ENCODE measurements at regions not wholly inside any gene's neighbourhood (a gene's known extent, or its start where the extent isn't known, plus 50 kb on each side); places are given as distances from the start of the nearest gene placed in this dataset.
"Not testable (repeated sequence)": the region's sequence is repeated elsewhere in the genome, so short reads cannot be mapped to it uniquely, and the experiment has no call there.

- no peak for DNase-seq
These were observed 156.9 kb downstream of the LAT start for GRCh38 chr16:29141586-29142324.

GRCh38 chr16:29141121-29141520, 156.3 kb downstream of the LAT start:
- not testable (repeated sequence) for DNase-seq

DNA sequence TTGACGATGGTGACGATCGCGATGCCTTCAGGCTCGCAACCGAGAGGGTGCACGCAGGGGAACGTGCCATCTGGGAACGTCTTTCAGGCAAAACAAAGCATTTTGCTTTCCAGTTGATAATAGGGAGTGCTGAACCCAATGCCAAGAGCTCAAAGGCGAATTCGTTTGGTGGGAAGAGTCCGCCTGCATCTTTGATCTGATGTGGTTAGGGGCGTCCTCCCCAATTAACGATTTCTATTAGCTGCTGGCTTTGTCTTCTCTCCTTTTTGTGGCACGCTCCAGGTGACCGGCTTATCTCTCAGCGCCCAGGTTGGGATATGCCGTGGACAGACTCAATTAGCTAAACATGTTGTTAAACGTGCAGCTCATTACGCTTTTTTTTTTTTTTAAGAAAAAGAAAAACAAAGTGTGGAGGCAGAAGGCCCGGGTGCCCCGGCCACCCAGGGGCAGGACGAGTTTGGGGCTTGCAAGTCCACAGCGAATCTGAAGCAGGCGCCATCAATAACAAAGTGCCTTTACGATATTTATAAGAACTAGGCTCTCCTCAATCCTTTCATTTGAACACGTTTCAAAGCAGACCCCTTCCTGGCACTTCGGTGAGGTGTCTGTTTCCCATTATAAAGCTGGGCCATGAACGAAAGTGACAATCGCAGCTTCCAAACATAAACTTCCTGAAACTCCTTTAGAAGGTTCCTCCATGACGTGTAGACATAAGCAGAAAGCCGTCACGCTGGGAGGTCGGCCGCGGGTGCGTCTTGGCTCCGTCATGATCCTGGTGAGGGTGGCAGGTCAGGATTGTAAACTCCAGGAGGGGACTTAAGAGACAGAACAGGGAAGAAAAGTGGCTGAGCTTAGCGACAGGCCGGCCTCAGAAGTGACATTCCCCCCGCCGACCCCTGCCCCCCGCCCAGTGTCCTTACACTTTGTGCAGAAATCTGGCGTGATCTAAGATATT, 155.3 kb downstream of the LAT start:
- not testable (repeated sequence) for DNase-seq

- no peak for DNase-seq
These were observed 154.5 kb downstream of the LAT start for GRCh38 chr16:29139261-29139802.

- DNase-seq = not testable (repeated sequence)
These were observed 153.8 kb downstream of the LAT start for GRCh38 chr16:29138698-29139097.

DNA sequence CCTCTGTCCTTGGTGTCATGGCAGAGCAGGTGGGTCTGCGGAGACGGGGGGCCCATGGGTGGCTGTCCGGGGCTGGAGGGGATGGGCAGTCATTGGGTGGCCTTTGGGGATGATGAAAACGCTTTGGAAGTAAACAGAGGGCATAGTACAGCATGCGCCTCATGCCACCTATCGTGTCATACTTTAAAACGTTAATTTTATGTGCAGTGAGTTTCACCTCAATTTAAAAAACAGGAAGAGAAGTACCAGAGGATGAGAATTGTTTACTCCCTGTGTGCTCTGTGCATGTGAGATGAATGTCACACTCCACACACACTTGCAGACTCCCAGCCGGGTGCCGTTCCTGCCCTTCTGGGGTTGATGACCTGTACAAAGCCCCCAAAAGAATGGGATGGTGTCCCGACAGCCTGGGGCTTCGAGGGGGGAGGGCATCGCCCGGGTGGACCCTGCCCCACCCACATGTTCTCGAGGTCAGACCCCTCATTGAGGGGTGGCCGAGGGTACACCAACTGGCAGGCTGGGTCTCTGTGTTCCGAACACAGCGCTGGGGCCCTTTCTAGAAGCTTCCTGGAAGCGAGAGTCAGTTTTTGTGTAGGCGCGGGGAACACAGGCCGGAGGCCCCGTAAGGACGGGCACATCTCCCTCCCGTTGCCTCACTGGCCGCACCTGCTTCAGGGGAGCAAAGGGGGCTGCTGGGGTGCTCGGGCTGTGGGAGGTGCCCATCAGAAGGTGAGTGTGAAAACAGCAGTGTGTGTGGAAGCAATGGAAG, 153.2 kb downstream of the LAT start:
- DNase-seq = not testable (repeated sequence)

GRCh38 chr16:29137461-29137860, 152.6 kb downstream of the LAT start:
- DNase-seq = not testable (repeated sequence)

- DNase-seq = not testable (repeated sequence)
These were observed 152.1 kb downstream of the LAT start for GRCh38 chr16:29136916-29137315.

DNA sequence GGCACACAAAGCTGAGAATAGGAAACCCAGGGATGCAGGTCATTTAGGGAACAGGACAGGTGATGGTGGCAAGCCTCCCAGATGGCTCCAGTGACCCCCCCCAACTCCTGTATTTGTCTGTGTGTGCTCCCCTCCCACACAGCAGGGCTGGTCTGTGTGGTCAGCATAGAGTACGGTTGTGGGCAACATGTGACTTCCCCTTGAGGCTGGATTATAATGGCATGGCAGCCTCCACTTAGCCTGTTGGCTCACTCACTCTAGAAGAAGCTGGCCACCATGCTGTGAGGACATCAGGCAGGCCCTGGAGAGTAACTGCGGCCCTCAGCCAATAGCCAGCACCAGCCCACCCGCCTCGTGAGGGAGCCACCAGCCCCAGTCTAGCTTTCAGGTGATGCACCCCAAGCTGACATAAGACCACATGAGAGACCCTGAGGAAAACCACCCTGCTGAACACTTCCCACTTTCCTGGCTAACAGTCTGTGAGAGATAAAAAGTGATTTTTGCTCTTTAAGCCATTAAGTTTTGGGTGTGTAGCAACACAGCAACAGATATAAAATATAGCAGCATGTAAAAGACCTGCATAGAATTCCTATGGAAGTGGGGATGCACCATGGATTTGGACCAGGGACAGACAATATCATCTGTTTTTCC, 151.3 kb downstream of the LAT start:
- DNase-seq = not testable (repeated sequence)

- DNase-seq = not testable (repeated sequence)
These were observed 150.2 kb downstream of the LAT start for GRCh38 chr16:29135098-29135497.

- not testable (repeated sequence) for DNase-seq
These were observed 149.0 kb downstream of the LAT start for GRCh38 chr16:29133681-29134430.

GRCh38 chr16:29132869-29133268, 148.0 kb downstream of the LAT start:
- DNase-seq = not testable (repeated sequence)

GRCh38 chr16:29132444-29132843, 147.6 kb downstream of the LAT start:
- DNase-seq = not testable (repeated sequence)

DNA sequence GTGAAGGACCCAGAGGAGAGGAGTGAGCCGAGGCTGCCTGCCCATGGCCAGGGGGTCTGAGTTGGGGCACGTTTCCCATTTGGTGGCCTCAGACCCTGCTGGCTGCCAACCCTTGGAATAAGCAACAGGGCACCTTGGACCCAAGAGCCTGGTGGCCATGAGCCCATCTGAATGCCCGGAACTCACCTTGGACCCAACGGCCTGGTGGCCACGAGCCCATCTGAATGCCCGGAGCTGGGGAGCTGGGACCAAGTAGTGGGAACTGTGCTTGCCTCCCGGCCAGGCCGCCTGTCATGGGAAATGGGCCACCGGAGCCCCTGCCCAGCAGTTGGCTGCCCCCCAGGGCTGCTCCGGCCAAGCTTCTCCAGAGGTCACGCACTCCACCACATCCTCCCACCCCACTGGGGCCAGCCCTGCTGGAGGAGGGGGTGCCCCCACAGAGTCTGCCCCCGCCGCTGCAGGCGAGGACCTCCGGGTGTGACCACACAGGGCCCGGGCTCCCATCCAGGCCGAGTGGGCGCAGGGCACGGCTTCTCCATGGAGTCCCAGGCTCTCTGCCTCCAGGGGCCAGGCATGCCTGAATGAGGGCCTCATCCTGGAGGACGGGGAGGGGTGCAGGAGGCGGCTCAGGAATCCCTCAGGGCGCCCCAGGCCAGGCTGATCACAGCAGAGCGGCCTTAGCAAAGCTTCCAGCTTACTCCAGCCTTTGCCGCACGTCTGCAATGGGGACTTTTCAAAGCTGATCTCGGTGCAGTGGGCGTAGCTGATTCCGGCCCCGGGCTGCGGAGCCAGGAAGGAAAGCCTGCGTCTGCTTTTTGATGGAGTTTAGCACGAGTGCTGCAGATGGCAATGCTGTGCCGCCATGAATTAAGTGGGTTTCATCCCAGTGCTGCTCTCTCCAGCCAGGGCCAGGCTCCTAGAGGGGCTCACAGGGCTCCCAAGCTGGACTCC, 146.3 kb downstream of the LAT start:
- DNase-seq = not testable (repeated sequence)

DNA sequence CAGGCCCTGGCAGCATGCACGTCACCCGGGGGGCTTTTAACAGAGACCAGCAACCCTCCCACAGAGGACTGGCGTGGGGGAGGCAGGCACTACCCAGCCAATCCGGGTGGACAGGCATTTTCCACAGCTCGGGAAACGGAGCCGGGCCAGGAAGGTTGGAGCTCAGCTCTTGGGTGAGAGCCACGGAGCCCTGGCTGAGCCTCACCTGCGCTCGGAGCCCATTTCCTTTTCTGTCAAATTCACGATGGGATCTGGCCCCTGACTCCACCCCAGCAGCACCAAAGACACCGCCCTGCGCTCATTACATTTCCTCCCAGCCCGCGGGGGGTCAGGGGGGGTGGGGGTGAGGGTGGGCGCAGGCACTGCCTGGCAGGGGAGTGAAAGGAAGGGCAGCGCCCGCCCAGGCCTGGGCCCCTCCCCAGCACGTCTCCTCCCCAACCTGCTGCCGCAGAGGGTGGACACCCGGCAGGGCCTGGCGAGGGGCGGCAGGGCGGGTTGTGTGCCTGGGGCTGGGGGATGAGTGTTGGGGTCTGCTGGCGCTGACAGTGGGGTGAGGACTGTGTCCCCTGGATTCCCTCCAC, 145.4 kb downstream of the LAT start:
- not testable (repeated sequence) for DNase-seq

GRCh38 chr16:29129458-29130038, 144.7 kb downstream of the LAT start:
- DNase-seq = not testable (repeated sequence)

DNA sequence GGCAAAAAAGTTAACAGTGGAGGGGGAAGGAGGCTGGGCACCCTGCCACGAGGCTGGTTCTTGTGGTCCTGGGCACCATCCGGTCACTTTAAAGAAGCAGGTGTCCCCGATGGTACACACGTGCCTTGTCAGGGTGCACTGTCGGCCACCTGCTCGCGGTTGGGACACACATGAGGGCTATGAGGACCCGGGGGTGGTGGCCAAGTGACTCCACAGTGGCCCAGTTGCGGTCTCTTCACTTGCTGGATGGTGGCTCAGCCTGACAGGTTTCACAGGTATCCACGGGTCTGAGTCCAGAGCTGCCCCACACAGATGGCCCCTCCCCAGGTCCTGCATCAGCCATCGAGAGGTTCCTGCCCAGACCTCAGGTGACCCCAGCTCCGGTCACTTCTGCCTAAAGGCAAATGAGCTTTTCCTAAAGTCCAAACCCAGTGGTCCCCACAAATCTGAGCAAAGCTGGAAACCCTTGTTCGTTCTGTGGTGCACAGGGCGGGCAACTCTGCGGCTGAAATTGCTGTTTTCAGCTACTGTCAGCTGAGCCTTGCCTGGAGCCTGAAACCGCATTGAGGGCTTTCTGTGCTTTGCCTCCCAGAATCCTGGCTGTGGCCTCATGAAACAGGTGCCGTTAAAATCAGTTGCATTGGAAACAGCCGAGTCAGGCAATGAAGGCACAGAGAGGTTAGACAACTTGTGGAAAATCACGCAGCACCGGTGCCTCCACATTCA, 144.0 kb downstream of the LAT start:
- DNase-seq = not testable (repeated sequence)

DNA sequence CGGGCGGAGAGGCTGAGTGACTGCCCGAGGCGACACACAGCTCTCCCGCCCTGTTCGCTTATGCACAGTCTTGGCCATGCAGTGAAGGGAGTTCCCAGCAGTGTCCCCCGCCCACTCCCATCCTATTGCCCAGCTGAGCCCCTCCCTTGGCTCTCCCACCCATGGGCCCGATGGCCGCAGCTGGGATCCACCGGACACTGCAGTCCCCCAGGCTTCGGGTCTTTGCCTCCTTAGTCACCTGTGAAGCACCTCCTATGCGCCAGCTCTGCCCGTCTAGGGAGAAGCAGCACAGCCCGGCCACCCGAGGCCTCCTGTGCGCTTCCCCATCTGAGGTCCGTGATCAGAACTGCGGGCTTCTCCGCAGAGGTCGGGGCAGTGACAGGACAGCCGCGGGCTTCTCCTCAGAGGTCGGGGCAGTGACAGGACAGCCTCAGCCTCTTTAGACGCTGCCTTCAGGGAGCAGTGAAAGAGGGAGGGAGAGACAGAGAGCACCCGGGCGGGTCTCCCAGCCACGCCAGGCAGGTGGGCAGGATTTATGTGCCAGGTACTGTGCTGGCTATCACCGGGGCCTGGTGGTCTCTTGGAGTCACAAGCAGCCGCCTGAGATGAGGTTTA, 143.1 kb downstream of the LAT start:
- DNase-seq = not testable (repeated sequence)

Measured in T1000 (cell line).